Globus pallidus (tissue), 1 donor: ENCODE measurements at regions not wholly inside any gene's neighbourhood (a gene's known extent, or its start where the extent isn't known, plus 50 kb on each side); places are given as distances from the start of the nearest gene placed in this dataset.
"Not testable (repeated sequence)": the region's sequence is repeated elsewhere in the genome, so short reads cannot be mapped to it uniquely, and the experiment has no call there.

Experiments used
- DNase-seq: peaks from one replicate; pipeline ENCODE4 v3.0.0-alpha.2; 2015; ENCODE audit warnings: low spot score

DNA sequence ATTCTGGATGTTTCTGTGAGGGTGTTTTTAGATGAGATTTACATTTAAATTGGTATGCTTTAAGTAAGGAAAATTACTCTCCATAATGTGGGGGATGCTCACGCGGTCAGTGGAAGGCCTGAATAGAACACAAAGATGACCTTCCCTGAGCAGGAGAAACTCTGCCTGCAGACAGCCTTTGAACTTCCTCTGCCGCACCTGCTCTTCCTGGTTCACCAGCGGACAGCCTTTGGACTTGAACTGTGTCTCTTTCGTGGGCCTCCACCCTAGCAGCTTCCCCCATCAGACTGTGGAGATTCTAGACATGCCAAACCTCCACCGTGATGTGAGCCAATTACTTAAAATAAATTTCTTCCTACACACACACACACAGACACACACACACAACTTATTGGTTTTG, 210.7 kb downstream of the EFCAB11 start:
- DNase-seq, result no peak

DNA sequence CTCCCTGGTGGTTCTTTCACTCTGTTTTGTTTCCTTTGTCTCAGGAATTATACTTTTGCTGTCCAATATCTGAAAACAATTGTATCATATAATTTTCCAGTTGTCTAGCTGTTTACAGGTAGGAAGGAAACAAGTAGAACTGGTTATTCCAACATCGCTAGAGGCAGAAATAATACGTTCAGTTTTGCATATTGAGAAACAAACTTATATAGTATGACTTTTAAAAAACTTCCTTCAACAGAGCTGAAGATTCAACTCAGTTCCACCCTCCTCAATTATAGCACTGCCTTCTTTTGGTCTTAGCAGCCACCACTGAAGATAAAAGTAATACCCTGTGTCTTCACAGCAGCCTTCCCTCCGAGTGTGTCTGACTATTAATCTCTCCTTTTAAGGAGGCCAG, 214.3 kb downstream of the EFCAB11 start:
- DNase-seq, result no peak

DNA sequence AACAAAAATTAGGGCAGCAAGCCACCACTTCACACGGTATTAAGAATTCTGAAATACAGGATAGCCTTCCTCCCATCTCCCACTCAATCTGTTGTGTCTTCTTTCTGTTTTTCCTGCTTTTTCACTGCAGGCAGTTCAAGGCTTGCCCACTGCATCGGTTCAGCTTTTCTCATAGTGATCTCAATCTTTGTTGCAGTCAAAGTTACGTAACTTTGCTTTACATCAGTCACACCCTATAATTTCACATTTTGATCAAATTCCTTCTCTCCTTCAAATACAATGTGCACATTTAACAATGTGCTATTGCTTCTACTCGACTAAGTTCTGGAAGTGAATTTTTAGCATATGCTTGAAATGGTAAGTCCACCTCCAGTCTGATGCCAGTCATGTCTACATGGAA, 217.6 kb downstream of the EFCAB11 start:
- no peak for DNase-seq

DNA sequence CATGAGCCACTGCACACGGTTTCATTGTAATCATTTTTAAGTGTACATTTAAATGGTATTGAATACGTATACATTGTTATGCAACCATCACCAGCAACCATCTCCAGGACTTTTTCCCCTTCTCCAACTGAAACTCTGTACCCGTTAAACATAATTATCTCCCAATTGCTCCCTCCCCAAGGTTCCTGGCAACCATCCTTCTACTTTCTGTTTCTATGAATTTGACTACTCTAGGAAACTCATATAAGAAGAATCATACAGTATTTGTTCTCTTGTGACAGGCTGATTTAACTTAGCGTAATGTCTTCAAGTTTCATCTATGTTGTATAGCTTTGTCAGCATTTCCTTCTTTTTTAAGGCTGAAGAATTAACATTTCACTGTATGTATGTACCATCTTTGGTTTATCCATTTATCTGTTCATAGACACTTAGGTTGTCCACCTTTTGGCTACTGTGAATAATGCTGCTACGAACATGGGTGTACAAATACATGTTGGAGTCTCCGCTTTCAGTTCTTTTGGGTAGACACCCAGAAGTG, 223.1 kb downstream of the EFCAB11 start:
- no peak for DNase-seq

DNA sequence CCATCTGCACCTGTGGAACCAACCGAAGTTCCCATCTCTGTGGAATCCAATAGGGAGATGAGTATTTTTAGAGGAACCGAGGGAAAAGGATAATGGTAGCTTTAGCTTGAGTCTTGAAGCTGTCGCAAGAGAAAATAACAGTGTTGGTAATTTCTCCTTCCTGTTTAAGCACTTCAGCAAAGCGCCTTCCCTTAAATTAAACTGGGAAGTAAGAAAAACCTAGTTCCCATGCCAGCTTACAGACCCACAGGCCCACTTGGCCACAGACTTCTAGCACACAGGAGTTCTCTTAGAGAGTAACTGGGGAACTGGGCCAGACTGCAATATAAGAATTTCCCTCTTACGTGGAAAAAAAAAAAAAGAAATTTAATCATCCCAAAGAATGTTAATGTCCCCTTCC, 223.8 kb downstream of the EFCAB11 start:
- peak; percentile 49 for DNase-seq

DNA sequence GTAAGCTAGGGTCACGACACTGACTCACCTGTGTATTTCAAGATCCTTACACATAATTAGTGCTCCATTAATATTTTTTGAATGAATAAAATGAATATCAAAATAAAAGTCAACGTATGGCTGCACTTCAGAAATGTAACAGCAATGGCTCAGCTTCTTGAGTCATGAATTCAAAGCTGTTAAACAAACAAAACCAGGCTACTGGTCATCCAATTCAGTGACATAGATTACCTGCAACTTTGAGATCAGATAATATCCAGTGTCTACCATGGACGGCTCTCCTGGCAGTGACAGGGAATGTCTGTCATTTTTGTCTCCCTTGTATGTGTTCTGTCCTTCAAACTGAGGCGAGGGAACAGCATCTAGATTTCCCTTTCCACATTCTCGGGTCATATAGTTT, 225.6 kb downstream of the EFCAB11 start:
- DNase-seq, result no peak

DNA sequence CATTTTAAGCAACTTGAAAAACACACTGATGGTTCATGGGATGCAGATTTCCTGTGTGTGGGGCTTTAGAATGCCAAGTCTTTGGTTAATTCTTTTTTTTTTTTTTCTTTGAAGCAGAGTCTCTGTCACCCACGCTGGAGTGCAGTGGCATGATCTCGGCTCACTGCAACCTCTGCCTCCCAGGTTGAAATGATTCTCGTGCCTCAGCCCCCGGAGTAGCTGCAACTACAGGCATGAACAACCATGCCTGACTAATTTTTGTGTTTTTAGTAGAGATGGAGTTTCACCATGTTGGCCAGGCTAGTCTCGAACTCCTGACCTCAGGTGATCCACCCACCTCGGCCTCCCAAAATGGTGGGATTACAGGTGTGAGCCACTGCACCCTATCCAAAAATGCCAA, 228.3 kb downstream of the EFCAB11 start:
- not testable (repeated sequence) for DNase-seq

DNA sequence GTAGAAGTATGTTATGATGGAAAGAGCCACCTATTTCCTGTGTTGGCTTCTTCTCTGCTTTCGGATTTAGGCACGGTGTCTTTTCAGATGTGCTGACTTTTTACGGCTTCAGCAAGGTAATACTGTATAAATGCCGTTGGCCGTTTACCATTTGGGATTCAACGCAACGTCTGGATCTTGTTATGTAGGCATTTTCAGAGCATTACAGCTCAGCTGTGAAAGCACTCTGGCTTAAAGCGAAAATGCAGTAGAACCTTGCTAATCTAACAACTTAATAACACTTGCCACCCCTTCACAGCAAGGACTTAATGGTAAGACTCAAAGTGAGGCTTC, 229.9 kb downstream of the EFCAB11 start:
- DNase-seq, result no peak

DNA sequence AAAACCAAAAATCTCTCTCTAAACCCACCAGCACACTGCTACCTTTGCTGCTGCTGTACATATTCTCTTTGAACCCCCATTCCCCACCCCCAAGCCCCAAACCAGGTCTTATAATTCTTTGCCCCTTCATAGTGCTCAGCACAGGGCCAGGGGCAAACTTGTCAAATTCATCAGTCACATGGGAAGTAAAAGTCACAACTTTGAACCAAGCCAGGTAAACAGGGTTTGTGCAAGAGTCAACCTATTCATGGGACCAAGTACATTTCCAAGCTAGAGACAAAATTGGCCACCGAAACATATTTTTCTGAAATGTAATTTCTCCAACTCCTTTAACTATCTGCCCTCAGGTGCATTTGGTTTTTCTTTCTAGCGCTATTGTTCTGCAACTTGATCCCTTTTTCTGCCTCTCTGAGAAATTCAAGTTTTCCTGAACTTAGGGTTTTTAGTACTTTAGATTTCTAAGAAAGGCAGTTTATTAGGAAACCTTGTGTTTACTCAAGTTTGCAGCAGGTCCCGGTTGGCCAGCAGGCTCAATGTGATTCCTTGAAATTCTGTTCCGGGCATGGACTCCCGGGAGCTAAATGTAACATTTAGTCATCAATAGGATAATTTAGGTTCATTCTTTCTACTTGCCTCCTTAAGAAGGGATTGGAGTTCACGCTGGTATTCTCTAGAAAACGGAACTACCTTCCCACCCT, 230.5 kb downstream of the EFCAB11 start:
- no peak for DNase-seq

DNA sequence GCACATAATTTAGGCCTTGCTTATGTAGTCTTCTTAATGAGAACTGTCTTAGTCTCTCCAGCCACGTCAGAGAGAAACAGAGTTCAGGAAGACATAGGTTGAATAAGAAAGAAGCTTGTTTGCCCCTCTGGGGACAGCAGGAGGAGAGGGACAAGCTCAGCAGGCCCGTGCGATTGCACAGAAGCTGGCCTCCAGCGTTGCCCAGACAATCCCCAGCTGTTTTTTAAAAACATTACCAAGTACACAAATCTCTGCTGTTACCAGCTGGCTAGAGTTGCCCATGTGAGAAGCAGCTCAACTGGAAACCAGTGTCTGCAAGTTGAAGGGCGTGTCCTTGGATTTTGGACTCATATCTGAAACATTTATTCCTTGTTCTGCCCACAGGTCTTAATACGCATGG, 232.6 kb downstream of the EFCAB11 start:
- no peak for DNase-seq

DNA sequence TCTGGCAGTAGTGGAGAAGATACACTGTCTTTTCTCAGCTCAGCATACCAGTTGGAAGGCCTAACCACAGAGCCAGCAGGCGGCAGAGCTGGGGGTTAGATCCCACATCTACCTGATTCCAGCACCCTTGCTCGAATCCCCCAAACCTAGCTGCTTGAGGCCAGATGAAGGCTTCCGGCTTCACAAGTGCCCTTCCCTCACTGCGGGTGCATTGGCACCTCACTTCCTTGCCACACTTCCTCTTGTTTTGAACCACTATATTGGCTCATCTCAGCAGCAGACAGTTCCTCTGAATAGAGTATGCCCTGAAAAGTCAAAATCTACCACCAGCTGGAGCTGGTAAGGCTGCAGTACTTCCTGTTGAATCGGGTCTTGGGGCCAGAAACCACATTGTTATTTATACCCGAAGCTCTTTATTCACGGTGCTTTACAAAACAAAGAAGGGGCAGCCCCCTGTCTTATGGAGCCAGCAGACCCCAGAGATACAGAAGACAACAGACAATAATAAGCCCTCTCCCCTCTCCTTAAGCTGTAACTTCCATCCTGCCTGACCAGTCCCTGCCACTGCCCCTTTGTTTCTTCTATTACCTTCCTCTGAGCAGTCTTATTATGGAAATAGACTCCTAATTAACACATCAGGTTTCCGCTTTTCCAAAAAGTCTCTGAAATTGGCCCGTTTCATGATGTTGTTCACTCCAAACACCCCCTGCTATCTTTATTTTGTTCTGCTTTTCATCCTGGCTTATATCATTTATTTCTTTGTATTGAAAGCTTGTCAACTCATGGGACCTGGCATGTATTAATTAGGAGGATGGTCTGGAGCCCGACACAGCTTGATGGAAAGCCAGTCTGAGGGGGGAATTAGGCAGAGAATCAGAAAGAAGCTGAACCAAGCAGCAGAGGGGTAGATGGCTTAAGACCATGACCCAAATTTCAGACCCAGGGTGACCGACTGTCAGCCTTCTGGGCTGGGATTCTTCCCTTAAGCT, 233.5 kb downstream of the EFCAB11 start:
- peak; percentile 60 for DNase-seq

DNA sequence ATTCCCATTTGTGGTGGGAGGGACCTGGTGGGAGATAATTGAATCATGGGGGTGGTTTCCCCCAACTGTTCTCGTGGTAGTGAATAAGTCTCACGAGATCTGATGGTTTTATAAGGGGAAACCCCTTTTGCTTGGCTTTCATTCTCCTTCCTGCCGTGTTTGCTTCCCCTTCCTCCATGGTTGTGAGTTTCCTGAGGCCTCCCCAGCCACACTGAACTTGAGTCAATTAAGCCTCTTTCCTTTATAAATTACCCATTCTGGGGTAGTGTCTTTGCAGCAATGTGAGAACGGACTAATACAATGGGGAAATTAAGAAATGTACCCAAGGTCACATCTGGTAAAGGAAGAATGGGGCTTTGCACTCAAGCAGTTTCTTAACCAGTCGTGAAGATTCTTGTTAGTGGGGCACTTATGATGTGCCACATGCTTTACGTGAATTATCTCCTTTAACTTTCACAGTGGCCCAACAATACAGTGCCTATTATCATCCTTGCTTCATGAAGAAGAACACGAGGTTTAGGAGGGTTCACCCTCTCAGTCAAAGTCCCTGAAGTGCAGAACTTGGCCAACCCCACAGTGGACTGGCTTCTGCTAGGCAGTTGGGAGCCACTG, 234.3 kb downstream of the EFCAB11 start:
- DNase-seq, result no peak

DNA sequence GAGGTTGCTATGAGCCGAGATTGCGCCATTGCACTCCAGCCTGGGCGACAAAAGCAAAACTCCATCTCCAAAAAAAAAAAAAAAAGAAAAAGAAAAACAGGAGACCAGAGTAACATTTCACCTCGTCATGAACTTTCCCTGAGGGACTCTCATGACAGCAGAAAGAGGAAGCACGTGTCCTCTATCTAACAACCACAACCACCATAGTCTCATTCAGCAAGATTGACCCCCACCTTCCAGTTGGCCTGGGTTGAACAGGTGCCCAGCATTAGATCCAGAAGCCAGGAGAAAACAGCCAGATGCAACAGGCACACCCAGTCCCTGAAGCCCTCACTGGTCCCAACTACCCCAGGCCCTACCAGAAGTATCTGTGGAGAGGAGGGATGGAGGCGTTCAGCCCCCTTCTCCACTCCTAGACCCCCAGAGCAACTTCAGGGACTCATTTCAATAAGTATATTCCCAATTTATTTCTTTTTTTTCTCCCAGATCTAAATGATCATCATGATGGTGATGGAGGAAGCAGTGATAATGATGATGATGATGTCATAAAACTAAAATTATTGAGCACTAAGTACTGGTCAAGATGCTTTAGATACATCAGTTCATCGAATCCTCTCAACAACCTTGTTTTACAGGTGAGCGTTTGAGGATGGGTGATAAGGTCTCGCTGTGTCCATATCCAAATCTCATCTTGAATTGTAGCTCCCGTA, 235.0 kb downstream of the EFCAB11 start:
- no peak for DNase-seq

DNA sequence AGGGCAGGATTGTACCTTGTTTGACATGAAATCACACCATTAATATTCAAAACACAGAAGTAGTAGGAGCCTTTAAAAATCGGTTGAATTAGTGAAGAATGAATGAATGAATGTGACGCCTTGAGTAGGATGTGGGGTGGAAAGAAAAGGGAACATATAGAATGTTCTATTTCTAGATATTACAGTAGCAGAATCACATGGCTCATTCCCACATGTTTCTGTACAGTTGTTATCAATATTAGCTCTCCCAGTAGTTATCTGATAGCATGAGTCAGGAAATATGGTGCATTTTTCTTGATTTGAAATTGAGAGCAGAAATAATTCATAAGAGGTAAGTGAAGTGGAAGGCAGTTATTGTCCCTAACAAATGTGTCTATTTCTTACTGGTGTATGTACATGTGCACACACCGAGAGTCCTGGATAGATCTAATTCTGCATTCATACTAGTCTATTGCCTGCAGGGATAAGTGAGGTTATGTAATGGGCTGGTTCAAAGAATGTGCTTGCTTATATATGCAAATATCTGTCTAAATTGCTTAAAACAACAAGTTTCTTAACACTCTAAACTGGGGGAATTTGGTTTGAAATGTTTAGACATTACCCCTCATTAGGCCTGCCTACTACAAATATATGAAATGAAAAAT, 245.4 kb downstream of the EFCAB11 start:
- no peak for DNase-seq

DNA sequence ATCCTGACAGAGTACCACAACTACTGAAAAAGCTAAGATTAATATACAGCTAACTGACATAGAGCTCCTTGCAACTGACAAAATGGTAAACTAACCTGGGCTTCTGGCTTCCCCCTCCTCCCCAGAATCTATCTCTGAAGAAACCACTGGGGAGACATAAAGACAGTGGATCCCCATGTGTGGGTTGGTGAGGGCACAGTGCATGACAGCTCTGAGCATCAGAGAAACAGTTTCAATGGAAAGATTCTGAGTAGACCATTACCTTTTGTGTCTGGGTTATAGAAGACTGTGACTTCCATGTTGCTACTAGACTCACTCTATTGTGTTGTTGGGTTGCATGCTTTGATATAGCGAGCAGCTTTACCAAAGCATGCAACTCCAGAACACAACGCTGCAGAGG, 247.4 kb downstream of the EFCAB11 start:
- no peak for DNase-seq

DNA sequence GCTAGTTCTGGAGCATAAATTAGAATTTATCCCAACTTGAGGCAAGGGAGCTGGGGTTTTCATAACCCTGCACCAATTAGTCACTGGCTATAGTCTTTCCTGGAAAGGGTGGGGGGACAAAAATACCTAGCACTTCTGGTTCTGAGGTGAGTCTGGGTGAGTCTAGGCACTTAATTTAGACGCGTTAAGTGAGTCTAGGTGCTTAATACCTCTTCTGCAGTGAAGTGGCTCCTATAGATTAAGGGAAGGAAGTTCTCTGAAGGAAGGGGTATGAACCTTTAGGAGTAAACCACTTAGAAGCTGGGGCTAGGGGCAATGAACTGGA, 251.7 kb downstream of the EFCAB11 start:
- DNase-seq, result no peak

DNA sequence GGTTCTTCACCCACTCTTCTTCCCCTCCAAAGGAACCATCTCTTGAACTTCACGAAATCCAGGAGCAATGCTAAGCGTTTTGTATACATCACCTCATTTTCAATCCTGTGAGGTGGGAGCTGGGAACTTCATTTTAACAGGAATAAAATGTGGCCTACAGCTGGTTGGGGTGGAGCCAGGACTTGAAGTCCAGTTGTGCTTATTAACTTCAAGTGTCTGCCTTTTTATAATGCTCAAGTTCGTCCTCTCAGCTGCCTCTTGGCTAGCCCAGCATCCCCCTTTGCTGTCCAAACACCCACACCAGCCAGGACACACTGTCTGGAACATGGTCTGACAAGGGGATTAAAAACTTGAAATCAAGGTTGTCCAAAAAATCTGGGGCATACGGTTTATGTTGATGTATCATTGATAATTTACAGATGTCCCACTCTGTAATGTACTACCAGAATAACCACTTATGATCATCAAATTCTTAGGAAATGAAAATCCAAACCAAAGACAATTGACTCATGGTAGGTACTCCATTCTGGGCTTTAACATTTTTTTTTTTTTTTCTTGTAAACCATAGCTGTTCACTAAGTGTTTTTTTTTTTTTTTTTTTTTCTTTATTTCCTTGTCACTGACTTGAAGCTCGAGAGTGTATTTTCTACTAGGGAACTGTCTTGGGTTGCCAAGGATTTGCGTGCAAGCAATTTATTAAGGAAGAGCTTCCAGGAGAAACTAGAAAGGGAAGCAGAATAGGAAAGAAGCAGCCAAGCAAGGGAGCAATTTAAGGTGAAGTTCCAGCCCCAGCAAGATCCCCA, 252.3 kb downstream of the EFCAB11 start:
- peak; percentile 43 for DNase-seq

DNA sequence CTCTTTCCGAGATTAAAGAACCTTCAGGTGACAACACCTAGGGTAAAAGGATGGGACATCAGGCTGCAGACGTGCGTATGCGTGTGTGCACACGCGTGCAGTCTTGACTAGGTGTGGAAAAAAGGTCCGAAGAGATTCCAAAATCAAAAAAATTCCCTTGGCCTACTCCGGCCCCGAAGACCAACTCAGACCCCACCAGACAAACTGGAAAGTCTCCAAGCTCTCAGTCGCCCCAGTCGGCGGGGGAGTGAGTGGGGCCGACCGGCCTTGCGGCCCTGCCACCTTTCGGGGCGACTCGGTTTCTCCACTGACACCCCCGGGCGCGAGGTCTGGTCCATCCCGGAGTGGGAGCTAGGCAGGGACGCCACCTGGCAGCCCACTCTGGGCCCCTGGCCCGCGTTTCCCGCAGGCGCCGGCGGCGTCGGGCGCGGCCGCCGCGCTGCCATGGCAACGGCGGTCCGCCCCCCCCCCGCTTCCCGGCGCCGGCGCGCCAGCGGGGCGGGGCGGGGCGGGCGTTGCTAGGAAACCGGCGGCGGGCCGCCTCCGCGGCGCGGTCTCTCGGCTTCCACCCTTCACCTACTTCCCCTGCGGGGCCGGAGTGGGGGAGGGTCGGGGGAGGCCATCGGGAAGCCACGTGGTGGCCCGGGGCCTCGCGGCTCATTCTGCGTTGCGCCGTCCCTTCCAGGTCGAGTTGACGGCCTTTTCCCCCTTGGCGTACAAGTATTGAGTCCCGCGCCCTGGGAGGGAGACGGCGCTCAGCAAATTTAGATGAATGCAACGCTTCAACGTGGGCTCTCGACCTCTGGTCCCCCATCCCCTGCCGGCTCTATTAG, 253.1 kb downstream of the EFCAB11 start:
- peak; percentile 71 for DNase-seq

DNA sequence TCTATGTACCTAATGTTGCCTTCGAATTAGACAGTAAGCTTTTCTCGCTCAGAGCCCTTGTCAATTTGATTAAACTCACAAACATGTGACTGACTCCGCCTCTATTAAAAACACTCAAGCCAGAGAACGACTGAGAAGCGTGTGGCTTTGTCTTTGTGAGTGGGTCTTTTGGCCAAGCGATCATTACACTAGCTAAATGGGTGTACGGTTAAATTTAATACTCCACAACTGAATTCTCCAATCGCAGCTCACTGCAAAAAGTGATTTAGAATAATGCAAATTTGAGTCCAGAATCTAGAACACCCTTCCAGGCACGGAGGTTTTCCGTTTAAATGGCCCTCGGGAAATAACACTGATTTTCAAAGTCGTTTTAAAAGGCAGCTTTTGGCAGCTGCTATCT, 253.7 kb downstream of the EFCAB11 start:
- DNase-seq, result no peak

DNA sequence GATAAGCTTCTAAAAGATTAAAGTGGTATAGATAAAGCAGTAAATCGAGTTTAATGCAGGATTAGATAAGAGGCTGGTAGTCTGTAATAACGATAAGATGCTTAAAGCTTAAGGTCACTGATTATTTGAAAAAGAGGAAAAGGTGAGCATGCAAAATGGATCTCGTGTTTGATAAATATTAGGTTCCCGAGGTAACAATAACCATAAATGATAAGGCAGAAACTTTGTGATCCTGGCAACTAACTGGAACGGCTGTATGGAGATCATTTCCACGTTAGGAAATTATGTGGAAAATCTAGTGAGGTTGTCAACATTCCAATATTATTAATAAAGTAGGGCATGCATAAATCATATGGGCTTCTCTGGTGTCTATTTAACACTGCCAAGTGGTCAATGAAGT, 255.5 kb downstream of the EFCAB11 start:
- no peak for DNase-seq
